Activated CD8-positive, alpha-beta memory T cell treated with anti-CD3 and anti-CD28 coated beads, Interleukin-2, amount 50 U/mL, for 4 hours (primary cell): ENCODE measurements at regions not wholly inside any gene's neighbourhood (a gene's known extent, or its start where the extent isn't known, plus 50 kb on each side); places are given as distances from the start of the nearest gene placed in this dataset.
"Not testable (repeated sequence)": the region's sequence is repeated elsewhere in the genome, so short reads cannot be mapped to it uniquely, and the experiment has no call there.

ENCODE experiments used
- DNase-seq: peaks from one replicate; pipeline ENCODE4 v3.0.0-alpha.2; 2020

GRCh38 chr11:123344188-123344587, 85.9 kb upstream of the GRAMD1B start:
- not testable (repeated sequence) for DNase-seq

- DNase-seq: no peak
Measured at GRCh38 chr11:123338997-123339752, 90.9 kb upstream of the GRAMD1B start.

GRCh38 chr11:123338266-123338800, 91.7 kb upstream of the GRAMD1B start:
- no peak for DNase-seq

- DNase-seq: no peak
Measured at GRCh38 chr11:123334925-123335324, 95.1 kb upstream of the GRAMD1B start.

GRCh38 chr11:123332577-123332976, 97.5 kb upstream of the GRAMD1B start:
- not testable (repeated sequence) for DNase-seq

GRCh38 chr11:123330948-123331347, 99.1 kb upstream of the GRAMD1B start:
- DNase-seq: no peak

- no peak for DNase-seq
Measured at GRCh38 chr11:123330471-123330870, 99.6 kb upstream of the GRAMD1B start.

- DNase-seq: no peak
Measured at GRCh38 chr11:123330071-123330470, 100.0 kb upstream of the GRAMD1B start.

GRCh38 chr11:123328281-123328867, 101.7 kb upstream of the GRAMD1B start:
- no peak for DNase-seq

GRCh38 chr11:123325533-123325932, 104.5 kb upstream of the GRAMD1B start:
- DNase-seq: no peak

- no peak for DNase-seq
Measured at GRCh38 chr11:123323568-123323967, 106.5 kb upstream of the GRAMD1B start.

GRCh38 chr11:123321636-123322035, 108.4 kb upstream of the GRAMD1B start:
- no peak for DNase-seq

- DNase-seq: no peak
Measured at GRCh38 chr11:123318623-123319022, 111.4 kb upstream of the GRAMD1B start.

- DNase-seq: not testable (repeated sequence)
Measured at GRCh38 chr11:123318132-123318531, 111.9 kb upstream of the GRAMD1B start.

- DNase-seq: no peak
Measured at GRCh38 chr11:123316003-123316402, 114.1 kb upstream of the GRAMD1B start.

- DNase-seq: no peak
Measured at GRCh38 chr11:123314972-123315371, 115.1 kb upstream of the GRAMD1B start.

GRCh38 chr11:123313262-123313661, 116.8 kb upstream of the GRAMD1B start:
- no peak for DNase-seq

GRCh38 chr11:123308077-123308476, 113.0 kb upstream of the CLMP start:
- no peak for DNase-seq

GRCh38 chr11:123307276-123307675, 112.2 kb upstream of the CLMP start:
- no peak for DNase-seq

- no peak for DNase-seq
Measured at GRCh38 chr11:123306531-123306930, 111.5 kb upstream of the CLMP start.

- no peak for DNase-seq
Measured at GRCh38 chr11:123305601-123306375, 110.7 kb upstream of the CLMP start.

GRCh38 chr11:123304828-123305466, 109.9 kb upstream of the CLMP start:
- DNase-seq: no peak

- DNase-seq: no peak
Measured at GRCh38 chr11:123303924-123304323, 108.9 kb upstream of the CLMP start.
